HepG2 (cell line): ENCODE measurements at regions not wholly inside any gene's neighbourhood (a gene's known extent, or its start where the extent isn't known, plus 50 kb on each side); places are given as distances from the start of the nearest gene placed in this dataset.

Experiments
- ATAC-seq: fragments of 200-7000 bp; cut with Tn5 transposase; 3 replicates; pipeline ENCODE4 v1.9.1; 2020; ENCODE audit warnings: mild to moderate bottlenecking, moderate library complexity
- BruUV-seq: library from RNA; stranded (reverse); fragments of 400-500 nt; replicated peaks from 2 replicates; lab custom pipeline; 2021; lab: Mats Ljungman, UMichigan
- CTCF ChIA-PET: fragments of 300-600 bp; formaldehyde crosslinking; extraction: SDS; loops from one replicate; lab custom pipeline; 2021; ENCODE audit warnings: low total read pairs, inconsistent platforms, low intra/inter-chr PET ratio; lab: Yijun Ruan, JAX
- POLR2A ChIA-PET: fragments of 350-600 bp; sonication (Branson Sonifier 250); formaldehyde crosslinking; loops from one replicate; lab custom pipeline; 2020; ENCODE audit warnings: antibody characterized with exemption, inconsistent platforms; lab: Yijun Ruan, JAX
- DNase-seq: peaks from one replicate; pipeline ENCODE4 v3.0.0-alpha.2; 2015; ENCODE audit warnings: low spot score
- FAIRE-seq: peaks from 3 replicates; lab custom pipeline; 2011; peaks lifted over from hg19 to GRCh38; lab: Jason Lieb, UNC
- H2AFZ ChIP-seq: one replicate; pipeline ENCODE4 v1.6.1; 2011; ENCODE audit warnings: low read length, inconsistent platforms
- H3K27ac ChIP-seq: fragments of 300-600 bp; 3 replicates; pipeline ENCODE4 v1.8.0; 2011; ENCODE audit warnings: mixed run types, mild to moderate bottlenecking, mixed read lengths, low read length, inconsistent platforms; ENCODE audit not compliant: insufficient read depth; ENCODE audit errors: extremely low read length
- H3K27me3 ChIP-seq, 2 experiments: fragments of 200-600 bp in 1 of 2; 2 replicates in 1 of 2; 3 replicates in 1 of 2; pipeline versions ENCODE4 v1.6.0 to v1.8.0; 2011; ENCODE audit warnings: low read length in 2 of 2, mild to moderate bottlenecking in 2 of 2, moderate library complexity in 2 of 2, inconsistent platforms in 1 of 2; ENCODE audit not compliant: insufficient read depth in 2 of 2, control insufficient read depth in 1 of 2
- H3K36me3 ChIP-seq, 2 experiments: fragments of 200-600 bp in 1 of 2; replicated peaks in 1 of 2; 2 replicates in 1 of 2; 3 replicates in 1 of 2; pipeline versions ENCODE4 v1.5.1 to v1.8.0; 2011; ENCODE audit warnings: low read length in 2 of 2, inconsistent platforms in 1 of 2; ENCODE audit not compliant: insufficient read depth in 2 of 2, control insufficient read depth in 1 of 2
- H3K4me1 ChIP-seq: 2 replicates; pipeline ENCODE4 v1.5.1; 2012; ENCODE audit warnings: low read length, inconsistent platforms; ENCODE audit not compliant: insufficient read depth
- H3K4me2 ChIP-seq: 2 replicates; pipeline ENCODE4 v1.6.0; 2011; ENCODE audit warnings: low read depth, low read length, inconsistent platforms
- H3K4me3 ChIP-seq, 3 experiments: fragments of 200-600 bp in 1 of 3; sonication (generic), shearing (Covaris generic) in 1 of 3; replicated peaks in 1 of 3; 2 replicates each; pipeline ENCODE4 v1.5.1; 2011 to 2016; ENCODE audit warnings: low read length in 3 of 3, inconsistent platforms in 2 of 3, low read depth in 2 of 3, mild to moderate bottlenecking in 2 of 3, control low read depth in 1 of 3, mixed read lengths in 1 of 3; ENCODE audit not compliant: insufficient read depth in 1 of 3
- H3K79me2 ChIP-seq: one replicate; pipeline ENCODE4 v1.6.1; 2011; ENCODE audit warnings: low read length, inconsistent platforms; ENCODE audit not compliant: insufficient read depth
- H3K9ac ChIP-seq: 2 replicates; pipeline ENCODE4 v1.6.0; 2011; ENCODE audit warnings: mild to moderate bottlenecking, low read depth, low read length, inconsistent platforms; ENCODE audit not compliant: insufficient read depth
- H3K9me3 ChIP-seq: 2 replicates; pipeline ENCODE4 v1.5.1; 2012; ENCODE audit warnings: mild to moderate bottlenecking, low read length
- H4K20me1 ChIP-seq: 2 replicates; pipeline ENCODE4 v1.6.0; 2011; ENCODE audit warnings: inconsistent platforms, mild to moderate bottlenecking, low read length, moderate library complexity; ENCODE audit not compliant: insufficient read depth
- CC2D1A ChIP-seq: sonication (generic); formaldehyde crosslinking; IDR thresholded peaks from 2 replicates; pipeline ENCODE4 v1.8.1; 2023; ENCODE audit warnings: mild to moderate bottlenecking, missing genetic modification reagents
- MIER3 ChIP-seq: IDR thresholded peaks from 2 replicates; pipeline ENCODE4 v1.6.1; 2016; ENCODE audit warnings: missing compliant biosample characterization, borderline replicate concordance
- NR2C2 ChIP-seq: sonication (generic); formaldehyde crosslinking; IDR thresholded peaks from 2 replicates; pipeline ENCODE4 v1.4.0; 2020; ENCODE audit warnings: missing genetic modification reagents, mild to moderate bottlenecking, moderate library complexity, borderline replicate concordance
- RFXAP ChIP-seq: sonication (generic); formaldehyde crosslinking; IDR thresholded peaks from 2 replicates; pipeline ENCODE4 v1.4.0; 2020; ENCODE audit warnings: missing genetic modification reagents, borderline replicate concordance
- SP5 ChIP-seq: IDR thresholded peaks from 2 replicates; pipeline ENCODE4 v1.6.1; 2016; ENCODE audit warnings: low read depth, borderline replicate concordance
- ZBTB20 ChIP-seq: sonication (generic); formaldehyde crosslinking; IDR thresholded peaks from 2 replicates; pipeline ENCODE4 v1.8.1; 2023; ENCODE audit warnings: missing genetic modification reagents, low read depth, mild to moderate bottlenecking, borderline replicate concordance
- ZBTB3 ChIP-seq: sonication (generic); formaldehyde crosslinking; IDR thresholded peaks from 2 replicates; pipeline ENCODE4 v1.4.0; 2020; ENCODE audit warnings: low read depth, mild to moderate bottlenecking, moderate library complexity, missing genetic modification reagents, borderline replicate concordance
- ZKSCAN5 ChIP-seq: sonication (generic); formaldehyde crosslinking; IDR thresholded peaks from 2 replicates; pipeline ENCODE4 v1.5.1; 2020; ENCODE audit warnings: mild to moderate bottlenecking, missing genetic modification reagents
- ZNF343 ChIP-seq: sonication (generic); formaldehyde crosslinking; IDR thresholded peaks from 2 replicates; pipeline ENCODE4 v1.4.0; 2020; ENCODE audit warnings: mild to moderate bottlenecking, missing genetic modification reagents
- ZNF879 ChIP-seq: sonication (generic); formaldehyde crosslinking; IDR thresholded peaks from 2 replicates; pipeline ENCODE4 v1.8.1; 2023; ENCODE audit warnings: missing genetic modification reagents
- WGBS: methylation state at CpG from one replicate; pipeline ENCODE4 v1.1.6; 2017; ENCODE audit warnings: low lambda C conversion rate; 5-methylcytosine and 5-hydroxymethylcytosine counted together
- in situ Hi-C: cut with HindIII; loops from 2 replicates; pipeline ENCODE4 v1.10.0; 2017; ENCODE audit warnings: low pct_unique_long_range_greater_than_20kb; ENCODE audit not compliant: extremely low pct_ligation_motif_present
- intact Hi-C: fragments of 100-400 bp; cut with micrococcal nuclease; formaldehyde crosslinking; loops from one replicate; pipeline ENCODE4 v1.10.0; 2022; ENCODE audit not compliant: unreplicated experiment
- TF ChIP-seq, protein P1 (sequence below): sonication (generic); formaldehyde crosslinking; IDR thresholded peaks from 2 replicates; pipeline ENCODE4 v1.4.0; 2020; ENCODE audit warnings: mild to moderate bottlenecking, missing genetic modification reagents, borderline replicate concordance
- TF ChIP-seq, protein P2 (sequence below): sonication (generic); formaldehyde crosslinking; IDR thresholded peaks from 2 replicates; pipeline ENCODE4 v1.4.0; 2020; ENCODE audit warnings: missing genetic modification reagents, borderline replicate concordance
- TF ChIP-seq, protein P3 (sequence below): sonication (generic); formaldehyde crosslinking; IDR thresholded peaks from 2 replicates; pipeline ENCODE4 v1.5.0; 2020; ENCODE audit warnings: mild to moderate bottlenecking, missing genetic modification reagents, borderline replicate concordance
- TF ChIP-seq, protein P4 (sequence below): IDR thresholded peaks from 2 replicates; pipeline ENCODE4 v1.6.1; 2016; ENCODE audit warnings: mild to moderate bottlenecking

DNA sequence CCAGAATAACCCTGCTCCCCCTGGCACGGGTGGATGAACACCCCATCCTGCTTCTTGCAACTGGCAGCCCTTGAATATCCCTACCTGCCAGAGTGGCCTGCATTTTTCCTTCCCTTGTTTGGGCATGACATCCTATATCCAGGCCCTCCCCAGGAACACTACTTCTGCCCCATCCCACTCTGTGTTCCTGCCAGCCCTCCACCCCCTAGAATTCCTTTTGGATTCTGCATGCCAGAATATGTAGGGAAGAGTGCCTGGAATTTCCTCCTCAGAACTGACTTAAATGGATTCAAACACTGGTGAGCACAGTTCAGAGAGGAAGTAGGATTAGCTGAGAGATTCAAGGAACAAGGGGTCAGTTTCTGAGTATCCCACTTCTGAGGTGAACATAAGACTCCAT is 123.5 kb upstream of the PELI1 start:
- ChIA-PET POLR2A (no interaction called here), CTCF (no interaction called here)
- intact Hi-C loops = no loop called here
- Histone ChIP-seq H3K9me3 (no peaks in the 10 kb centered on the region), H3K4me2 (no peak overlapping the region), H3K36me3 (no peaks in the 10 kb centered on the region), H3K9ac (no peak overlapping the region), H3K4me1 (no peaks in the 10 kb centered on the region), H2AFZ (no peak overlapping the region), H3K79me2 (no peaks in the 10 kb centered on the region), H3K27ac (no peak overlapping the region), H3K27me3 (peaks cover 0 to 10% of the 10 kb centered on the region in 2 experiments; a peak in 2 of 5 replicates), H4K20me1 (no peaks in the 10 kb centered on the region), H3K4me3 (no peak overlapping the region)
- TF ChIP-seq SP5 (CRISPR knock-in tag) (no peak), RFXAP (CRISPR knock-in tag) (no peak), MIER3 (CRISPR knock-in tag) (no peak), ZBTB20 (CRISPR knock-in tag) (no peak), ZNF879 (CRISPR knock-in tag) (no peak), ZKSCAN5 (no peak), NR2C2 (CRISPR knock-in tag) (no peak), ZBTB3 (CRISPR knock-in tag) (no peak), ZNF343 (CRISPR knock-in tag) (no peak), CC2D1A (no peak)
- TF ChIP-seq, protein P1, sequence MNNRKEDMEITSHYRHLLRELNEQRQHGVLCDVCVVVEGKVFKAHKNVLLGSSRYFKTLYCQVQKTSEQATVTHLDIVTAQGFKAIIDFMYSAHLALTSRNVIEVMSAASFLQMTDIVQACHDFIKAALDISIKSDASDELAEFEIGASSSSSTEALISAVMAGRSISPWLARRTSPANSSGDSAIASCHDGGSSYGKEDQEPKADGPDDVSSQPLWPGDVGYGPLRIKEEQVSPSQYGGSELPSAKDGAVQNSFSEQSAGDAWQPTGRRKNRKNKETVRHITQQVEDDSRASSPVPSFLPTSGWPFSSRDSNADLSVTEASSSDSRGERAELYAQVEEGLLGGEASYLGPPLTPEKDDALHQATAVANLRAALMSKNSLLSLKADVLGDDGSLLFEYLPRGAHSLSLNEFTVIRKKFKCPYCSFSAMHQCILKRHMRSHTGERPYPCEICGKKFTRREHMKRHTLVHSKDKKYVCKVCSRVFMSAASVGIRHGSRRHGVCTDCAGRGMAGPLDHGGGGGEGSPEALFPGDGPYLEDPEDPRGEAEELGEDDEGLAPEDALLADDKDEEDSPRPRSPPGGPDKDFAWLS (CRISPR knock-in tag) = no peak
- TF ChIP-seq, protein P2, sequence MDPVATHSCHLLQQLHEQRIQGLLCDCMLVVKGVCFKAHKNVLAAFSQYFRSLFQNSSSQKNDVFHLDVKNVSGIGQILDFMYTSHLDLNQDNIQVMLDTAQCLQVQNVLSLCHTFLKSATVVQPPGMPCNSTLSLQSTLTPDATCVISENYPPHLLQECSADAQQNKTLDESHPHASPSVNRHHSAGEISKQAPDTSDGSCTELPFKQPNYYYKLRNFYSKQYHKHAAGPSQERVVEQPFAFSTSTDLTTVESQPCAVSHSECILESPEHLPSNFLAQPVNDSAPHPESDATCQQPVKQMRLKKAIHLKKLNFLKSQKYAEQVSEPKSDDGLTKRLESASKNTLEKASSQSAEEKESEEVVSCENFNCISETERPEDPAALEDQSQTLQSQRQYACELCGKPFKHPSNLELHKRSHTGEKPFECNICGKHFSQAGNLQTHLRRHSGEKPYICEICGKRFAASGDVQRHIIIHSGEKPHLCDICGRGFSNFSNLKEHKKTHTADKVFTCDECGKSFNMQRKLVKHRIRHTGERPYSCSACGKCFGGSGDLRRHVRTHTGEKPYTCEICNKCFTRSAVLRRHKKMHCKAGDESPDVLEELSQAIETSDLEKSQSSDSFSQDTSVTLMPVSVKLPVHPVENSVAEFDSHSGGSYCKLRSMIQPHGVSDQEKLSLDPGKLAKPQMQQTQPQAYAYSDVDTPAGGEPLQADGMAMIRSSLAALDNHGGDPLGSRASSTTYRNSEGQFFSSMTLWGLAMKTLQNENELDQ (CRISPR knock-in tag) = no peak
- TF ChIP-seq, protein P3, sequence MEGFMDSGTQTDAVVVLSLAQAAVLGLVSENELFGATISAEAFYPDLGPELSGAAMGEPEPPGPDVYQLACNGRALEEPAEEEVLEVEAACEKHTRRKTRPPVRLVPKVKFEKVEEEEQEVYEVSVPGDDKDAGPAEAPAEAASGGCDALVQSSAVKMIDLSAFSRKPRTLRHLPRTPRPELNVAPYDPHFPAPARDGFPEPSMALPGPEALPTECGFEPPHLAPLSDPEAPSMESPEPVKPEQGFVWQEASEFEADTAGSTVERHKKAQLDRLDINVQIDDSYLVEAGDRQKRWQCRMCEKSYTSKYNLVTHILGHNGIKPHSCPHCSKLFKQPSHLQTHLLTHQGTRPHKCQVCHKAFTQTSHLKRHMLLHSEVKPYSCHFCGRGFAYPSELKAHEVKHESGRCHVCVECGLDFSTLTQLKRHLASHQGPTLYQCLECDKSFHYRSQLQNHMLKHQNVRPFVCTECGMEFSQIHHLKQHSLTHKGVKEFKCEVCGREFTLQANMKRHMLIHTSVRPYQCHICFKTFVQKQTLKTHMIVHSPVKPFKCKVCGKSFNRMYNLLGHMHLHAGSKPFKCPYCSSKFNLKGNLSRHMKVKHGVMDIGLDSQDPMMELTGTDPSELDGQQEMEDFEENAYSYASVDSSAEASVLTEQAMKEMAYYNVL (CRISPR knock-in tag) = no peak
- TF ChIP-seq, protein P4, sequence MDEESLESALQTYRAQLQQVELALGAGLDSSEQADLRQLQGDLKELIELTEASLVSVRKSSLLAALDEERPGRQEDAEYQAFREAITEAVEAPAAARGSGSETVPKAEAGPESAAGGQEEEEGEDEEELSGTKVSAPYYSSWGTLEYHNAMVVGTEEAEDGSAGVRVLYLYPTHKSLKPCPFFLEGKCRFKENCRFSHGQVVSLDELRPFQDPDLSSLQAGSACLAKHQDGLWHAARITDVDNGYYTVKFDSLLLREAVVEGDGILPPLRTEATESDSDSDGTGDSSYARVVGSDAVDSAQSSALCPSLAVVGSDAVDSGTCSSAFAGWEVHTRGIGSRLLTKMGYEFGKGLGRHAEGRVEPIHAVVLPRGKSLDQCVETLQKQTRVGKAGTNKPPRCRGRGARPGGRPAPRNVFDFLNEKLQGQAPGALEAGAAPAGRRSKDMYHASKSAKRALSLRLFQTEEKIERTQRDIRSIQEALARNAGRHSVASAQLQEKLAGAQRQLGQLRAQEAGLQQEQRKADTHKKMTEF (CRISPR knock-in tag) = no peak
- 19% methylated on average over 1 of the region's 1 CpG for WGBS
- ATAC-seq (no peak), DNase-seq (no peak), FAIRE-seq (no peak)
- no TSS peak for BruUV-seq
- in situ Hi-C loops = no loop called here
